Neural progenitor cell (in vitro differentiated cells): ENCODE measurements at regions not wholly inside any gene's neighbourhood (a gene's known extent, or its start where the extent isn't known, plus 50 kb on each side); places are given as distances from the start of the nearest gene placed in this dataset.

Experiments
- EZH2 ChIP-seq: fragments of 200-600 bp; sonication (generic); IDR thresholded peaks from 2 replicates; pipeline ENCODE4 v1.6.1; 2017; ENCODE audit warnings: antibody characterized with exemption, mild to moderate bottlenecking, moderate library complexity
- TF ChIP-seq, protein P1 (sequence below): fragments of 200-600 bp; sonication (generic); IDR thresholded peaks from 2 replicates; pipeline ENCODE4 v1.5.1; 2017; ENCODE audit warnings: antibody characterized with exemption, mild to moderate bottlenecking

- TF ChIP-seq, protein P1, sequence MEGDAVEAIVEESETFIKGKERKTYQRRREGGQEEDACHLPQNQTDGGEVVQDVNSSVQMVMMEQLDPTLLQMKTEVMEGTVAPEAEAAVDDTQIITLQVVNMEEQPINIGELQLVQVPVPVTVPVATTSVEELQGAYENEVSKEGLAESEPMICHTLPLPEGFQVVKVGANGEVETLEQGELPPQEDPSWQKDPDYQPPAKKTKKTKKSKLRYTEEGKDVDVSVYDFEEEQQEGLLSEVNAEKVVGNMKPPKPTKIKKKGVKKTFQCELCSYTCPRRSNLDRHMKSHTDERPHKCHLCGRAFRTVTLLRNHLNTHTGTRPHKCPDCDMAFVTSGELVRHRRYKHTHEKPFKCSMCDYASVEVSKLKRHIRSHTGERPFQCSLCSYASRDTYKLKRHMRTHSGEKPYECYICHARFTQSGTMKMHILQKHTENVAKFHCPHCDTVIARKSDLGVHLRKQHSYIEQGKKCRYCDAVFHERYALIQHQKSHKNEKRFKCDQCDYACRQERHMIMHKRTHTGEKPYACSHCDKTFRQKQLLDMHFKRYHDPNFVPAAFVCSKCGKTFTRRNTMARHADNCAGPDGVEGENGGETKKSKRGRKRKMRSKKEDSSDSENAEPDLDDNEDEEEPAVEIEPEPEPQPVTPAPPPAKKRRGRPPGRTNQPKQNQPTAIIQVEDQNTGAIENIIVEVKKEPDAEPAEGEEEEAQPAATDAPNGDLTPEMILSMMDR, result no peak
- TF ChIP-seq EZH2, result no peak
These were observed 162.0 kb downstream of the CDC5L start for GRCh38 chr6:44549516-44549915.
